Lower leg skin (tissue), 3 donors: ENCODE measurements at regions not wholly inside any gene's neighbourhood (a gene's known extent, or its start where the extent isn't known, plus 50 kb on each side); places are given as distances from the start of the nearest gene placed in this dataset.

Experiments used
- POLR2A ChIP-seq, 2 donors: fragments of 450-650 bp; IDR thresholded peaks; one replicate each; pipeline ENCODE4 v1.6.1; 2016 to 2017; ENCODE audit warnings: antibody characterized with exemption in 2 of 2, mild to moderate bottlenecking in 1 of 2, moderate library complexity in 1 of 2
- TF ChIP-seq, protein P1 (sequence below), 3 donors: fragments of 450-650 bp; IDR thresholded peaks; one replicate each; pipeline ENCODE4 v1.5.1; 2016; ENCODE audit warnings: antibody characterized with exemption in 3 of 3, mild to moderate bottlenecking in 3 of 3, moderate library complexity in 2 of 3

DNA sequence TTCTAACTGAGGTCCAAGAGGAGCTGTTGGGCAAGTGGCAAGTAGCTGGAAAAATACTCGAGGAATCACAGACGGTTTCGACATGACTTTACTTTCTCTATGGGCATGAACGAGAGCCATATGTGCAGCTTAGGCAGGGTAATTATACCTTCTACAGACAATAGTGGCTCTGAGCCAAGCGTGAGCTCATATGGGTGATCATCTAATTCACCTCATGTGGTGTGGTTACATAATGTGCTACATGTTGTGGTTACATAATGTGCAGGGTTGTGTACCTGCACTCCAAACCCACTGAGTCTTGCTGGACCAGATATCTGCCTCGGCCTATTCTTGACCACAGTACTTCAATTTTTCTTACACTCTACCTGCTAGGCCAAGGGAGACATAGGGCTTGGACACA lies 771.7 kb upstream of the EYS start:
- TF ChIP-seq, protein P1, sequence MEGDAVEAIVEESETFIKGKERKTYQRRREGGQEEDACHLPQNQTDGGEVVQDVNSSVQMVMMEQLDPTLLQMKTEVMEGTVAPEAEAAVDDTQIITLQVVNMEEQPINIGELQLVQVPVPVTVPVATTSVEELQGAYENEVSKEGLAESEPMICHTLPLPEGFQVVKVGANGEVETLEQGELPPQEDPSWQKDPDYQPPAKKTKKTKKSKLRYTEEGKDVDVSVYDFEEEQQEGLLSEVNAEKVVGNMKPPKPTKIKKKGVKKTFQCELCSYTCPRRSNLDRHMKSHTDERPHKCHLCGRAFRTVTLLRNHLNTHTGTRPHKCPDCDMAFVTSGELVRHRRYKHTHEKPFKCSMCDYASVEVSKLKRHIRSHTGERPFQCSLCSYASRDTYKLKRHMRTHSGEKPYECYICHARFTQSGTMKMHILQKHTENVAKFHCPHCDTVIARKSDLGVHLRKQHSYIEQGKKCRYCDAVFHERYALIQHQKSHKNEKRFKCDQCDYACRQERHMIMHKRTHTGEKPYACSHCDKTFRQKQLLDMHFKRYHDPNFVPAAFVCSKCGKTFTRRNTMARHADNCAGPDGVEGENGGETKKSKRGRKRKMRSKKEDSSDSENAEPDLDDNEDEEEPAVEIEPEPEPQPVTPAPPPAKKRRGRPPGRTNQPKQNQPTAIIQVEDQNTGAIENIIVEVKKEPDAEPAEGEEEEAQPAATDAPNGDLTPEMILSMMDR (IDR thresholded peaks at IDR 0.05) = no peak
- no peak for TF ChIP-seq POLR2A (IDR thresholded peaks at IDR 0.05)
